ENCODE measurements at regions not wholly inside any gene's neighbourhood (a gene's known extent, or its start where the extent isn't known, plus 50 kb on each side); places are given as distances from the start of the nearest gene placed in this dataset.

GRCh38 chr4:154078504-154079350, 289.8 kb upstream of the SFRP2 start:
- Histone ChIP-seq H4K8ac (ENCODE audit: extremely low read depth, insufficient read depth, low read length) (no peak overlapping the region), H3K56ac (replicated peaks; ENCODE audit: insufficient read length, low read depth, low read length) (no peak overlapping the region), H3K14ac (ENCODE audit: insufficient read length) (no peak overlapping the region), H3K79me1 (ENCODE audit: low read depth, low read length) (no peaks in the 10 kb centered on the region), H2BK20ac (ENCODE audit: low read length) (no peak overlapping the region), H3K23ac (ENCODE audit: insufficient read length) (no peak overlapping the region), H2BK15ac (ENCODE audit: low read length) (no peak overlapping the region), H3K9me3 (ENCODE audit: insufficient read depth in 2 of 2, low read depth in 1 of 2, low read length in 1 of 2) (no peaks in the 10 kb centered on the region), H2BK120ac (replicated peaks; ENCODE audit: low read depth, low read length) (no peak overlapping the region), H3K9ac (replicated peaks in 1 of 4; ENCODE audit: extremely low read depth in 1 of 4, low read depth in 3 of 4, low read length in 3 of 4) (no peak overlapping the region), H4K91ac (replicated peaks; ENCODE audit: insufficient read length, low read length) (no peak overlapping the region), H3K36me3 (ENCODE audit: control insufficient read depth in 2 of 4, insufficient read depth in 4 of 4, low read length in 3 of 4) (no peaks in the 10 kb centered on the region), H2AK5ac (ENCODE audit: low read depth, low read length) (no peak overlapping the region), H3K79me2 (ENCODE audit: control insufficient read depth in 1 of 2, insufficient read depth in 2 of 2, low read length in 2 of 2) (no peaks in the 10 kb centered on the region), H3K23me2 (ENCODE audit: low read depth, low read length) (no peaks in the 10 kb centered on the region), H3K4me3 (ENCODE audit: extremely low read depth in 1 of 4, insufficient read depth in 2 of 4, low read depth in 3 of 4, low read length in 4 of 4) (no peak overlapping the region), H2AFZ (ENCODE audit: low read length) (no peak overlapping the region), H3K4me1 (replicated peaks in 1 of 4; ENCODE audit: control insufficient read depth in 3 of 4, insufficient read depth in 4 of 4, low read length in 3 of 4) (no peaks in the 10 kb centered on the region), H3K27ac (ENCODE audit: low read depth, low read length) (no peak overlapping the region), H3K4ac (replicated peaks; ENCODE audit: insufficient read length, low read depth, low read length) (no peak overlapping the region), H2BK12ac (ENCODE audit: low read depth, low read length) (no peak overlapping the region), H4K5ac (ENCODE audit: insufficient read length, low read depth, low read length) (no peak overlapping the region), H3K18ac (ENCODE audit: extremely low read depth, low read length) (no peak overlapping the region), H3K27me3 (replicated peaks in 1 of 4; ENCODE audit: control insufficient read depth in 3 of 4, extremely low read depth in 1 of 4, insufficient read depth in 3 of 4, low read length in 3 of 4) (no peaks in the 10 kb centered on the region; a peak in 2 of 7 replicates), H2BK5ac (ENCODE audit: low read depth, low read length) (no peak overlapping the region), H4K20me1 (replicated peaks in 1 of 2; ENCODE audit: control insufficient read depth in 1 of 2, insufficient read depth in 2 of 2, low read length in 2 of 2) (no peaks in the 10 kb centered on the region), H3K4me2 (ENCODE audit: insufficient read depth in 1 of 2, low read depth in 2 of 2, low read length in 2 of 2) (no peak overlapping the region)
- WGBS, 2 experiments (ENCODE audit: extremely low coverage in 1 of 2, insufficient coverage in 1 of 2, insufficient read length in 1 of 2, insufficient replicate concordance in 2 of 2, low coverage in 1 of 2, low lambda C conversion rate in 2 of 2, missing lambda C conversion rate in 1 of 2) = 94% methylated on average over 8 of the region's 8 CpGs; no CpG with 5 or more reads in 1 of the 2 experiments
- FAIRE-seq (no peak), DNase-seq (ENCODE audit: low read depth in 1 of 2, low spot score in 2 of 2) (no peak)
- ChIA-PET POLR2A (ENCODE audit: partially characterized antibody) (no interaction called here), CTCF (ENCODE audit: partially characterized antibody) (interaction anchor here (0.8 to 1.7 kb wide), 4 partner anchors 11 to 60 kb away, joined by 3 to 5 read pairs (median 3); no protein-coding TSS in a partner anchor)
- TF ChIP-seq CTCF (IDR thresholded peaks at IDR 0.05; ENCODE audit: control extremely low read depth in 1 of 3, insufficient read depth in 1 of 3, low read depth in 1 of 3, low read length in 3 of 3) (no peak), BCL11A (IDR thresholded peaks at IDR 0.05; ENCODE audit: low read depth in 2 of 2, low read length in 2 of 2) (no peak), GTF2F1 (IDR thresholded peaks at IDR 0.05; ENCODE audit: borderline replicate concordance, low read depth, low read length) (no peak), SRF (IDR thresholded peaks at IDR 0.05; ENCODE audit: low read depth, low read length) (no peak), TAF7 (optimal IDR thresholded peaks at IDR 0.05; ENCODE audit: borderline replicate concordance, low read depth, low read length) (no peak), RFX5 (IDR thresholded peaks at IDR 0.05; ENCODE audit: borderline replicate concordance, low read depth, low read length) (no peak), CREB1 (IDR thresholded peaks at IDR 0.05) (no peak), KDM4A (IDR thresholded peaks at IDR 0.05; ENCODE audit: low read depth, low read length, severe bottlenecking) (no peak), KDM5A (IDR thresholded peaks at IDR 0.05; ENCODE audit: low read length) (no peak), ZNF274 (IDR thresholded peaks at IDR 0.05; ENCODE audit: borderline replicate concordance, extremely low read depth, low read length) (no peak), POU5F1 (IDR thresholded peaks at IDR 0.05; ENCODE audit: low read depth, low read length) (no peak)

Data from H1 (cell line).